ENCODE measurements at regions not wholly inside any gene's neighbourhood (a gene's known extent, or its start where the extent isn't known, plus 50 kb on each side); places are given as distances from the start of the nearest gene placed in this dataset.

DNA sequence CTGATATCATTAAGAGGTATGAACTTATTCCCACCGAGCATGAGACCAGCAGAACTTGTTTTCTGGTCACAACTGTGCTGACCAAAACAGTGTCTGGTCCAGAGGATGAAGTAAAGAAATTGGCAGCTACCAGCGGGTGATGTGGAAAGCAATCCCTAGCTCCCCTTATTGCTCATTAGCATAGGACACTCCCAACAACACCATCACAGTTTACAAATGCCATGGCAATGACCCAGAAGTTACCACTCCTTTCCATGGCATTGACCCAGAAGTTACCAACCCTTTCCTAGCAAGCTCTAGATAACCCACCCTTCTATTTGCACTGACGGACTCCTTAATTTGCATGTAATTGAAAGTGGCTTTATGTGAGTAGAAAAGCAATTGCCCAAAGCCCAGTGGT lies 1856.1 kb downstream of the OLFM4 start:
- DNase-seq (no peak), ATAC-seq (no peak)
- 78% methylated on average over 3 of the region's 3 CpGs for WGBS (ENCODE audit: insufficient coverage)
- peaks cover 12 to 16% of the 10 kb centered on the region in 2 donors for H3K9me3 Mint-ChIP-seq
- TF ChIP-seq, protein P1, sequence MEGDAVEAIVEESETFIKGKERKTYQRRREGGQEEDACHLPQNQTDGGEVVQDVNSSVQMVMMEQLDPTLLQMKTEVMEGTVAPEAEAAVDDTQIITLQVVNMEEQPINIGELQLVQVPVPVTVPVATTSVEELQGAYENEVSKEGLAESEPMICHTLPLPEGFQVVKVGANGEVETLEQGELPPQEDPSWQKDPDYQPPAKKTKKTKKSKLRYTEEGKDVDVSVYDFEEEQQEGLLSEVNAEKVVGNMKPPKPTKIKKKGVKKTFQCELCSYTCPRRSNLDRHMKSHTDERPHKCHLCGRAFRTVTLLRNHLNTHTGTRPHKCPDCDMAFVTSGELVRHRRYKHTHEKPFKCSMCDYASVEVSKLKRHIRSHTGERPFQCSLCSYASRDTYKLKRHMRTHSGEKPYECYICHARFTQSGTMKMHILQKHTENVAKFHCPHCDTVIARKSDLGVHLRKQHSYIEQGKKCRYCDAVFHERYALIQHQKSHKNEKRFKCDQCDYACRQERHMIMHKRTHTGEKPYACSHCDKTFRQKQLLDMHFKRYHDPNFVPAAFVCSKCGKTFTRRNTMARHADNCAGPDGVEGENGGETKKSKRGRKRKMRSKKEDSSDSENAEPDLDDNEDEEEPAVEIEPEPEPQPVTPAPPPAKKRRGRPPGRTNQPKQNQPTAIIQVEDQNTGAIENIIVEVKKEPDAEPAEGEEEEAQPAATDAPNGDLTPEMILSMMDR (IDR thresholded peaks at IDR 0.05) = no peak
- no peaks in the 10 kb centered on the region for H3K9me3 ChIP-seq (ENCODE audit: control insufficient read depth, insufficient read depth, low read length)
- H3K4me1 Mint-ChIP-seq = no peaks in the 10 kb centered on the region
- H3K4me3 ChIP-seq (ENCODE audit: low read length) = no peak overlapping the region
- intact Hi-C loops (cut with micrococcal nuclease) = no loop called here
- no peak overlapping the region for H3K27ac Mint-ChIP-seq
- no peak overlapping the region for H3K4me3 Mint-ChIP-seq
- H3K4me1 ChIP-seq (ENCODE audit: control insufficient read depth, insufficient read depth, low read length) = no peaks in the 10 kb centered on the region
- no peak overlapping the region for H3K27ac ChIP-seq (ENCODE audit: low read length)
- no peaks in the 10 kb centered on the region for H3K36me3 Mint-ChIP-seq
- no peaks in the 10 kb centered on the region for H3K27me3 Mint-ChIP-seq (ENCODE audit: low read depth in 2 of 2)
- H3K27me3 ChIP-seq (ENCODE audit: control insufficient read depth, insufficient read depth, low read length) = no peaks in the 10 kb centered on the region
- no peaks in the 10 kb centered on the region for H3K36me3 ChIP-seq (ENCODE audit: control insufficient read depth, insufficient read depth, low read length)

DNA sequence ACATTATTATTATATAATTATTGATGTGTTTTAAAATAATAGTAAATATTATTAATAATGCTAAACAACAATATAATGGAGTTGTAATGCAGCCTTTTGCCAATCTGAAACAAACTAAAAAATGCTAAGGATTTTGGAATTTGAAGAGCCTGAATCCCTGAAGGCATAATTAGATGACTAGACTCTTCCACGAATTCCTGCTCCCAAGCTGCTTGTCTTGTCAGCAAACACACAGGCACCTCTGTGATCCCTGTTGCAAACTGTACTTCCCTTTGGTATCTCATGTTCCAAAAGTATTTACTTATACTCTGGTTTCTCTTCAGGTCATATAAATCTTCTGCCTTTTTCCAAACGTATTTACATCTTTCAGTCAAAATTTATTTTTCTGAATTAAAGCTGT lies 1862.4 kb downstream of the OLFM4 start:
- Mint-ChIP-seq H3K4me1 (no peaks in the 10 kb centered on the region), H3K4me3 (no peak overlapping the region), H3K27ac (no peak overlapping the region), H3K27me3 (ENCODE audit: low read depth in 2 of 2) (no peaks in the 10 kb centered on the region), H3K9me3 (peaks cover 22 to 27% of the 10 kb centered on the region in 2 donors), H3K36me3 (peaks cover 22% of the 10 kb centered on the region)
- WGBS (ENCODE audit: insufficient coverage) = 30% methylated on average over 1 of the region's 2 CpGs
- Histone ChIP-seq H3K27ac (ENCODE audit: low read length) (no peak overlapping the region), H3K9me3 (ENCODE audit: control insufficient read depth, insufficient read depth, low read length) (no peaks in the 10 kb centered on the region), H3K4me1 (ENCODE audit: control insufficient read depth, insufficient read depth, low read length) (no peaks in the 10 kb centered on the region), H3K4me3 (ENCODE audit: low read length) (no peak overlapping the region), H3K36me3 (ENCODE audit: control insufficient read depth, insufficient read depth, low read length) (no peaks in the 10 kb centered on the region), H3K27me3 (ENCODE audit: control insufficient read depth, insufficient read depth, low read length) (no peaks in the 10 kb centered on the region)
- TF ChIP-seq, protein P1 (IDR thresholded peaks at IDR 0.05) = no peak
- intact Hi-C loops (cut with micrococcal nuclease) = no loop called here
- ATAC-seq = no peak
- DNase-seq = no peak

DNA sequence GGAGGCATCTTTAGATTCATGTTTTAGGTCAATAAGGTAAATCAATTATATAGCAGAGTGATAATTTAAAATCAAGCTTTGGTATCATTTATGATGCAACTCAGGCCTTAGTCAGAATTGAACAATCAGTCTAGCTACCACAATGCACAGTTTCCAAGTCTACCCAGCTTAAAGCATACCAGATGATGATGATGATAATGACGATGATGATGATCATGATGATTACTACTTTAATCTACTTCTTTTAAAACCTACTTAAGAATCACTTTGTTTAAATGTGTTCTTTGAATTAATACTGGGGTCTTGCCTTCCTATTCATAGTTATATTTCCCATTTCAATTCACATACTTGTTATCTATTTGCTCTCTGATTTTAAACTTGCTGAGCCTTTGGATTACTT lies 1872.7 kb downstream of the OLFM4 start:
- no peaks in the 10 kb centered on the region for H3K27me3 Mint-ChIP-seq (ENCODE audit: low read depth in 2 of 2)
- Histone ChIP-seq H3K27ac (ENCODE audit: low read length) (no peak overlapping the region), H3K9me3 (ENCODE audit: control insufficient read depth, insufficient read depth, low read length) (no peaks in the 10 kb centered on the region), H3K4me1 (ENCODE audit: control insufficient read depth, insufficient read depth, low read length) (no peaks in the 10 kb centered on the region), H3K4me3 (ENCODE audit: low read length) (no peak overlapping the region), H3K27me3 (ENCODE audit: control insufficient read depth, insufficient read depth, low read length) (no peaks in the 10 kb centered on the region), H3K36me3 (ENCODE audit: control insufficient read depth, insufficient read depth, low read length) (no peaks in the 10 kb centered on the region)
- peaks cover 10 to 14% of the 10 kb centered on the region in 2 donors for H3K9me3 Mint-ChIP-seq
- H3K27ac Mint-ChIP-seq = no peak overlapping the region
- WGBS (ENCODE audit: insufficient coverage) = no CpG with 5 or more reads among the region's 1 CpG
- H3K36me3 Mint-ChIP-seq = peaks cover 6% of the 10 kb centered on the region
- TF ChIP-seq, protein P1 (IDR thresholded peaks at IDR 0.05) = no peak
- DNase-seq = no peak
- intact Hi-C loops (cut with micrococcal nuclease) = no loop called here
- ATAC-seq = no peak
- no peaks in the 10 kb centered on the region for H3K4me1 Mint-ChIP-seq
- H3K4me3 Mint-ChIP-seq = no peak overlapping the region

DNA sequence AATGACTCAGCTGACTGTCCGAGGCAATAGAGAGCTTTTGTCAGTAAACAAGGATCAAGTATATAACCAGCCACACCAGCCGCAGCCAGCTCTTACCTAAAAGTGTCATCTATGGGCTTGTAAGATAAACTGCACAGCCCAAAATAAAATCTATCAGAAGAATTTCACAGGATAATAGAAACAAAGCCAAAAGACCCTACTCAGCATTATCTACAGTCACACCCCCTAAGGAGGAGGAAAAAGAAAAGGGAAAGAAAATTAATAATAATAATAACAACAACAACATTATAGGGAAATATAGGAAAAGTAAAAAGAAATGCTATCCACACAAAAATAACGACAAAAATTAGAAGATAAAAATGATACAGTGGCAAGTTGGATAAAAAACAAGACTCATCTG lies 1883.8 kb downstream of the OLFM4 start:
- no peak for ATAC-seq
- H3K36me3 ChIP-seq (ENCODE audit: control insufficient read depth, insufficient read depth, low read length) = no peaks in the 10 kb centered on the region
- 75% methylated on average over 2 of the region's 3 CpGs for WGBS (ENCODE audit: insufficient coverage)

More for the DNA sequence above, 1883.8 kb downstream of the OLFM4 start:
- intact Hi-C loops (cut with micrococcal nuclease) = no loop called here
- H3K4me3 Mint-ChIP-seq = no peak overlapping the region
- H3K4me1 Mint-ChIP-seq = no peaks in the 10 kb centered on the region
- TF ChIP-seq, protein P1 (IDR thresholded peaks at IDR 0.05) = no peak
- Histone ChIP-seq H3K27me3 (ENCODE audit: control insufficient read depth, insufficient read depth, low read length) (no peaks in the 10 kb centered on the region), H3K4me1 (ENCODE audit: control insufficient read depth, insufficient read depth, low read length) (no peaks in the 10 kb centered on the region), H3K27ac (ENCODE audit: low read length) (no peak overlapping the region), H3K9me3 (ENCODE audit: control insufficient read depth, insufficient read depth, low read length) (peaks cover 6% of the 10 kb centered on the region), H3K4me3 (ENCODE audit: low read length) (no peak overlapping the region)
- no peak for DNase-seq
- H3K27ac Mint-ChIP-seq = no peak overlapping the region
- H3K36me3 Mint-ChIP-seq = peaks cover 31% of the 10 kb centered on the region
- peaks cover 12 to 31% of the 10 kb centered on the region in 2 donors for H3K9me3 Mint-ChIP-seq
- H3K27me3 Mint-ChIP-seq (ENCODE audit: low read depth in 2 of 2) = no peaks in the 10 kb centered on the region
